Anterior cingulate cortex (tissue), 58 donors: ENCODE measurements at regions not wholly inside any gene's neighbourhood (a gene's known extent, or its start where the extent isn't known, plus 50 kb on each side); places are given as distances from the start of the nearest gene placed in this dataset.
"Not testable (repeated sequence)": the region's sequence is repeated elsewhere in the genome, so short reads cannot be mapped to it uniquely, and the experiment has no call there.

ENCODE experiments used
- DNase-seq, 58 donors: peaks; one replicate each; lab custom pipeline; 2025; lab: John Stamatoyannopoulos, UW

DNA sequence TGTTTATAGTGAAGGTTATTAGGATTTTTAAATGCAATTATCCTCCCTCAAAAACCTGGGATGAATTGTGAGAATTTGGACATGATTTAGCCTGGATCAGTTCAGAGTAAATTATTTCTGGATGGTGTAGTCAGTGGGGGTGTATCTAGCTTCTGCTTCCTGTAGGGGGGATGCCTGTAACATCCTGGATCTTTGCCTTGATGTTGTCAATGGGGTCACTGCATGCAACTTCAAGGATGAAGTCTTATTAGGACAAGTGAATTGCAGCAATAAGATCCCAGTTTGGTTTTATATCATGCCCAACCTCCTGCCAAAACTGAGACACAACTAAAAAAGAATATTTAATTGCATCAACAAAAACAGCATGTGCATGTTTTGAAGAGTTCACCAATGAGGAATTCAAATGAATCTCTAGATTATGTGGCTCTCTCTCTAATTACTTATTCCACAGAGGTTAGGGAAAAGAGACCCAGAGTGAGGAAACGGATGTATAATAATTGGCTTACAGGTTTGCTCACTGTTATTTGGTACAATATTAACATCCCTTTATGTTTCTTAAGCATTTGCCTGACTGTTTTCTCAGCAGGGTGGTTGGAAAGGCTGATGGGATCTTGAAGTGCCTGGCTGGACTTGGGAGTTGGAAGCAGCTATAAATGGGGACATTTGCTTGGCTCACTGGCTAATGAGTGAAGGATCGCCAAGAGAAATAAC, 159.8 kb downstream of the HS3ST3B1 start:
- peak in 8 of 58 donors; percentile 0 to 22 (median 2) for DNase-seq

DNA sequence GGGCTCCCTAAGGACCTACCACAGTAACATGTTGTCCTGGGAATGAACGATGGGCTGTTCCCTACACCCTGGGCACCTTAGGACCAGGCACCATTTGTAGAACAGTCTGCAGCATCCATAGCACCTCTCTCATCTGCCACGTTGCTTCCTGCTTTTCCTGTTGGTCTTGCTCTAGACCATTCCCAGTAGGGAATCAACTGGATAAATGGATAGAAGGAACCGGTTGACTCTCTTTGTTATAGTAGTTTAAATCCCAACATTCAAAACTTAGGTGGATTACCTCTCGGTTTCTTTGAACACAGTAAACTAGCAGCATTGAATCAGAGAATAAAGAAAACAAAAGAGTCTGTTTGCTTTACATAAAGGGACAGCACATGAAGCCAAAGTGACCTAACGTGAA, 159.1 kb downstream of the HS3ST3B1 start:
- no peak for DNase-seq

DNA sequence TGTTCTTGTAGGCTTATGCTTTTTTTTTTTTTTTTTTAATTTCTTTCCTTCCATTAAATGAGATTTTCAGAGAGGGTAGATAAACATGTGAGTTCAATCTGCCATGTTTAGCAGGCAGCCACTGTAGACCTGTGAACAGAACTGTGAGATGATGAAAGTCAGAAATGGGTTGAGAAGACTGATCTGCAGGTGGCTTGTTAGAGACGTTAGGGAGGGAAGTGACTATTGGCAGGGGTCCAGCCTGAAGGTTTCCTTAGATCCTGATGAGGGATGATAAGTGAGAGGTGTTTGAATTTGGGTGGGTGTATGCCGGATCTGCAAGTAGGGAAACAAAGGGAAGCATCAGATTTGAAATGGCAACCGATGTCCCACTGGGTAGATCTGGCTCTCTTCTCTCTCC, 157.8 kb downstream of the HS3ST3B1 start:
- DNase-seq = no peak

DNA sequence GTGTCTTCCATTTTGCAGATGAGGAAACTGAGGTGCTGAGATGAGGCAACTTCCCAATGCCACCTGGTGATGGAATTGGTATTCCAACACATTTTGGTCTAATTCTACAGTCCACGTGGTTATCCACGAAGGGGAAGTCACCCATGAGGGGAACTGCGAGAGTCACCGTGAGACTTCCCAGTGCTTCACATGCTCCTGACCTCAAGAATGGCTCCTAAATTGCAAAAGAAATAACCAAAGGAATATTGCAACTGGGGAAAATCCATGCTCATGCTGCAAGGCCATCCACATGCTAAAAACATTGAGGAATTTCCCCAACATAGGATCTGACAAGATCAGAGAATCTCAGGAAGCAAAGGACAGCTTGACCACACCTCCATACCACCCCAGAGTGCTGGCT, 153.9 kb downstream of the HS3ST3B1 start:
- no peak for DNase-seq

DNA sequence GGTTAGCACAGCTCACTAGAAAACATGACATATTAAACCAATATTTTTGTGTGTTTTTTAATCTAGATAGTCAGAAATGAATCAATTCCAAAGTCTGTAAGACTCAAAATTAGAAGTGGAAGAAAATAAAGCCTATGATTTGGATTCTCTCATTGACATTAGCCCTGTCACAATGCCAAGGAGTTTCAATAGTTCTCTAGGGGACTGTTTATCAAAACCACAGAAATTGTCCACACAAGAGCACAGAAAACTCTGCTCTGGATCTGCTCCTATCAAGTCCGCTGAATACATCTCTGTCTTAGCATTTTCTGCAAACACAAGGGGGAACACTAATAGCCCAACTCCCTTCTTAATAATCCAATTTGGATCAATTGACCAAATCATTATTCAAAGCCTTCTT, 152.0 kb downstream of the HS3ST3B1 start:
- DNase-seq = no peak

DNA sequence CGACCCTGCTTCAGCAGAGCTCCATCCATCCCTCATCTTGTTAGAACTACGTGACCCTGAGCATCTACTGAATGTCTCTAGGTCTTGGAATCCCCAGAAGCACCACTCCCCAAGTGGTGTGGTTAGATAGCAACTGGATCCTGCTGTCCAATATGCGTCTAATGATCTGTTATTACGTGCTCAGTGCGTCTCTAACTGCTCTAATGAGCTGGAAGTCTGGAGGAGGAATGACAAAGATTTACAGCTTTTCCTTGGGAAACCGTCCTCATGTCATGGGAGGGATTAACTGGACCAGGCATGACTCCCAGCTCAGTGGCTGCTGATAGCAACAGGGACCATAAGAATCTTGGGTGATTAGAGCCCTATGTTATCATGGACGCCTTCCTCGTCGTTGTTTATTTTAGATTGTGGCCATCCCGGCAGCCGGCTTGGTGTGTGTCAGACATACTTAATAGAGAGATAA, 150.9 kb downstream of the HS3ST3B1 start:
- DNase-seq = no peak

DNA sequence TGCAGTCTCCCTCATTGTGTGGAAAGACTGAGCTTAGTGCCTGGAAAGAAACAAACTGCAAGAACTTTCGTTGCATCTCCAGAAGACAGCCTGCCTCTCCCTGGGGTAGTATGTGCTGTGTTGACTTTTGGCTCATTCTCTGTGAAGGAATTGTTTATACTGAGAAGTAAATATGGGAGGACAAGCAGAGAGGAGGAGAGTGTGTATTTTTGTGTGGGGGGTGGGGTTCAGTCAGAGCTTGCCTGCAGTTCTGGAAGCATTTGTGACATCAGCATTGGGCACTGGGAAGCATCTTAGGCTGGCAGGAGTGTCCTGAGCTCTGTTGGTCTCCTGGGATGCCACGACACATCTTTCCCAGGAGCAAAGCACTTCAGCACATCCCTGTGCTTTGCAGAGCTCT, 147.9 kb downstream of the HS3ST3B1 start:
- DNase-seq = no peak

DNA sequence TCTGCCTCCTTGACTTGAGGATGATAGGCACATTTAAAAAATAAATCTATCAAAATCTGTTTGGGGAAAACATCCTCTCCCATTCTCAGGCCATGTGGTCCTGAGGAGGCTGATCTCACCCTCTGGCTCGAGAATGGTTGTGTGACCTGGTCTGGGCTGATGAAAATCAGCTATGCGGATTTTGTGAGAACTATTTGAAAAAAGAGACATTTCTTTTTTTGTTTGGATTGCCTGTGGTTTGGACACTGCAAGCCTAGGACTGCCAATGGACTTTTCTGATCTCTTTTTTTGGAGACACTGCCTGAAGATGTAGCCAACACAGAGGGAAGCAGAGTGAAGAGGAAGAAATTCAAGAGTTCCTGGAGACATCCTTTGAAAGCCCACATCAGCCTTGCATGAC, 145.9 kb downstream of the HS3ST3B1 start:
- DNase-seq = no peak

DNA sequence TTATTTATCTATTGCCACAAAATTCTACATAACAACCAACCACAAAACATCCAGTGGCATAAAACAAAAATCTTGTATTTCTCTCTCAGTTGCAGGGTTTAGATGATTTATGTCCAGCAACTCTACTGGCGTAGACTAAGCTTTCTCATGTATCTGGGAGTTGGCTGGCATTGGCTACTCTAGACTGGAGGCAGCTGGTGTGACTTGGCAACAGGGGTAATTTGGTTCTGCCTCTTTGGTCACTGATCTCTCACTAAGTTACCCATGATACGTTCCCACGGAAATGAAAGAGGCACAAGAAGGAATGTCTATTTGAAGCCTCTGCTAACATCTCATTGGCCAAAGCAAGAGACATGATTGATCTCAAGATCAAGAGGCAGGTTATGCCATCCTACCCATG, 144.0 kb downstream of the HS3ST3B1 start:
- DNase-seq = no peak

DNA sequence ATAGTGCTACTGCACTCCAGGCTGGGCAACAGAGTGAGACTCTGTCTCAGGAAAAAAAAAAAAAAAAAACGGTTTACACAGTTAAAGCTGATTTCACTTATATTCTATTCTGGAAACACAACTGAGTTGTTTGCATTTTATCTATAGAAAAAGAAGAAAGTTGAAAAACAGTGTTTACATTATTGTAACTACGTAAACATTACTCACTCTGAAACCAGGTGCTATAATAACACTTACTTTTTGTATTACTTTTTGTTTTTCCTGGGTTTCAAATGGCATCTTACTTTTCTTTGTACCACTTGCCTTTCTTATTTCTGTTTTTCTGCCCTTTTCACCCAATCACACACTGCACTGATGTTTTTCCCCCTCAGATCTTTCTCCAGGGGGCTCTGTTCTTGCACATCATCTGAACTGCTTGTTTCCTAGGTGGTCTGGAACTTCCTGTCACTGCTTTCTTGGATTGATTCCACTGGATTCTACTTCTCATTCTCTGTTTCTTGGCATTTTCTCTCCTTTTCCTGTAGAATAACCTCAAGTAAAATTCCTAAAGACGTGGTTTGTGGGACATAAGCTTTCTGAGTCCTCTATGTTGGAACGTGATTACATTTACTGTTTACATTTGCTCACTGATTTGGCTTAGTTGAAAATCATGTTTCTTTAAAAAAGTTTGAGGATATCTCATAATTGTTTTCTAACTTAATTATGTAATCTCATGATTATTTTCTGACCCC, 142.1 kb downstream of the HS3ST3B1 start:
- no peak for DNase-seq

DNA sequence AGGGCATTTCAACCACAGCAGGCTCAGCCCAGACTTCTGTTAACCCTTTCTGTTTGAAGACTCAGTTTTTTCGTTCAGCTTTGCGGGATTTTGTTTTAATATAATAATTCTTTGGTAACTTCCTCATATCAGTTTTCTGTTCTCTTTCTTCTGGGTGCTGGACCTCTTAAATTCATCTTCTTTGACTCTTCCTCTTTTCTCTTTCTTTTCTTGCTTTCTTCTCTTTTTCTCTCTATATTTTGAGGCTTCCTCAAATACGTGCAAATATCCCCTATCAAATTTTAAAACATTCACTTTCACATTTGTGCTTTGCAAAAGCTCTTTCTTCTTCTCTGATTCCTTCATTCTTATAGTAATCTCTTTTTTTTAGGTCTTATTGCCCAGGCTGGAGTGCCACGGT, 136.3 kb downstream of the HS3ST3B1 start:
- DNase-seq = no peak

DNA sequence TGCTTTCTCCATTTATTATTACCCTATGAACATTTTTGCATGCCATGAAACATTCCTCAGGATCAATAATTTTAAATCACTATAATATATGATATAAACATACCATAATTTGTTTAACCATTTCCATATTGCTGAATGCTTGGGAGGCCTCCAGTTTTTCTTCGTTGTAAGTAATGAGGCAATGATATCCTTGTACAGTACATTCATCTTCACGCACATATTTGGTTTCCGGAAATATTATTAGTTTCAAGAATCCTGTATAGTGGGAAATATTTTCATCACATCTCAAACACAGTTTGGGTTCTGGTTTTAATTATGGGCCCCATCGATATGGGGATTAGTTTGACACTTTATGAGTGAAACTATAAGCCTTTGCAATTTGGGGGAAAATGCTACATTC, 135.4 kb downstream of the HS3ST3B1 start:
- no peak for DNase-seq

DNA sequence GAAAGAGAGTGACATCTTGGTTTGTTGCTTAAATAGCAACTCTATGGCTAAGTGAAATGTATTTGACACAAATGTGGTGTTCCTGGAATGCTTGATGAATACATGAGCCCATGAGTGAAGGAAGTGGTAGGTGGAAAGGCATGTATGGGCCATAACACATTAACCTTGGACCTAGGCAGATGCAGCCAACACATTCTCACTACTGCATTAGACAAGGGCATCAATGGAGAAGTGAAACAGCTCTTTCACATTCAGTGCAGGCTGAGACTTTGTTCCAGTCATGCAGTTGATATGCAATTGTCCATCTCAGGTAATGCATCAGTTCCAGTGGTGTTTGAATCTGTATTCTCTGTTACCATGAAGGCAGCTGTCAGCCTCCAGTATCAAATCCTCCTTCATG, 133.6 kb downstream of the HS3ST3B1 start:
- no peak for DNase-seq

DNA sequence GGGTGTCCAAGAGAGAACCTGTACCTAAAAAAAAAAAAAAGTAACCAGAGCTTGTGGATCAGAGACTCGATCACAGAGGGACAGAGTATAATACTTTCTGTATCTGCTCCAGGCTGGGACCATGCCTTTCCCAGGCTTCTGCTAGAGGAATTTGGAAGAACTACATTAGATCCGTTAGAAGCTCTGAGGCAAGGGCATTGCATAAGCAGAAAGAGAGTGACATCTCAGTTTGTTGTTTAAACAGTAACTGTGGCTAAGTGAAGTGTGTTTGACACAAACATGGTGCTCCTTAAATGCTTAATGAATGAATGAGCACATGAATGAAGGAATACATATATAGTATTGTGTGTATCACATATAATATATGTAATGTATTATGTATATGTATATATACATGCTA, 131.2 kb downstream of the HS3ST3B1 start:
- DNase-seq = no peak

DNA sequence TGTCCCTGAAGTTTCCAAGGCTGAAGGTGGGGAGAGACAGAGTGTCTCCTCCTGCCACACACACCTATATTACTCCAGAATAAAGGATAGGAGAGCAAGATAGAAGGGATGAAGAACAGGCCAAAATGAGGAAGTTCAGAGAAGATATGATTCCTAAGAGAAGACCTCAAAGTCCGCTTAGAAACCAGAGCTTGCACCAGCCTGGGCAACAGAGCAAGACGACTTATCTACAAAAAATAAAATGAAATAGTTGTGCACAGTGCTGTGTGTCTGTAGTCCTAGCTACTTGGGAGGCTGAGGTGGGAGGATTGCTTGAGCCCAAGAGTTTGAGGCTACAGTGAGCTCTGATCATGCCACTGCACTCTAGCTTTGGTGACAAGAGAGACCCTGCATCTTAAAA, 128.2 kb downstream of the HS3ST3B1 start:
- DNase-seq = no peak

DNA sequence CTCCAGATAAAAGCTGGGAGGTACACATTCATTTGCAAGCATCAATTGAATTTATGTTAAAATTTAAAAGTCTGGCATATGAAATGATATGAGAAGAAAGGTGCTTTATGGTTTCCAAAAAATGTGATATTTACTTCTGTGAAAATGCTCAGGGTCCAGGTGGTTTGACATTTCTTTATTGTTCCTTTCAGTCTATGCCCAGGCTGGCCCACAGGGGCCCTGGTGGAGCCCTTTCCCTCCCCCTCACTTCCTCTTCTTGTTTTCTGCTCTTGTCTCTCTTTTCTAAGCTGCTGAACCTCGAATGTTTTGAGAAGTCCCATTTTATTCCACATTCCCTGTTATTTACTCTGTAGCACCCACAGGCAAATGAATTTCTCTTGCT, 127.8 kb downstream of the HS3ST3B1 start:
- no peak for DNase-seq

DNA sequence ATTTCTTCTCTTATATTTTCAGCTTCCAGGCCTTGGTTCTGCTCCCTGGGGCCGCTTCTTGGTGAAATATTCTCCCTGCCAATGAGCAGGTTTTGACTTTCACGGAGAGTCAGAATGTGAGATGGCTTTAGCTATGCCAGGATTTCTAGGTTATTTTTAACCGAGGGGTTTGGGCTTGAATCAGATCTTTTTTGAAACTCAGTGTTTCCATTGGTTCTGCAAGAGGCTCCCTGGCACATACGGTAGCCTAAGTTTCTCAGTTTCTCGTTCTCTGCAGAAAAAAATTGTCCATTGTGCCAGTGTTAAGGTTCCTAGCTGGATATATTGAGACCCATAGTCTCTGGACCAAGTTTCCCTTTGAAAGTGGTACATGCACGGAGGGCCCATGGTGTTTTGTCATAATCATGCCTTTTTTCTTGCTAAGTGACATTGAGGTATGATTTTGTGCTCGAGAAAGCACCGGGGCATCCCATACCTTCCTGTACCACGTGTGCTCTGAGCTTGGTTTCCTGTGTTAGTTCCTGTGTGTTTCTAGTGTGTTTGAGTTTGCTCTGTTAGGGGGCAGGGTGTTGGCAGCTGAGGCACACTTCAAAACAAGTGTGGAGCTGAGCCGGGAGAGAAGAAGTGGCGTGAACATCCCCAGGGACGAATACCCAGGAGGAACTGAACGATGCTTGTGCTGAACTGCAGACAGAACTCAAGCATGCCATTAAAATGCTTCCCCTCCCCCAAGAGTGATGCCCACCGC, 127.2 kb downstream of the HS3ST3B1 start:
- no peak for DNase-seq

DNA sequence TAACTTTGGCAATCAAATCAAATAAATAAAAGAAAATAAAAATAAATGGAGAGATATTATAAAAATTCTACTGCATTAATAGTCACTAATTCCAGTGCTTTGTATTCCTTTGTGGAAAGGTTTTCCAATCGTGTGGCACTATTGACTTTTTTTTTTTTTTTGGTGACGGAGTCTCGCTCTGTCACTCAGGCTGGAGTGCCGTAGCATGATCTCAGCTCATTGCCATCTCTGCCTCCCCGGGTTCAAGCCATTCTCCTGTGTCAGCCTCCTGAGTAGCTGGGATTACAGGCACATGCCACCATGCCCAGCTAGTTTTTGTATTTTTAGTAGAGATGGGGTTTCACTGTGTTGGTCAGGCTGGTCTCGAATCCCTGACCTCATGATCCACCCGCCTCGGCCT, 122.3 kb downstream of the HS3ST3B1 start:
- not testable (repeated sequence) for DNase-seq

DNA sequence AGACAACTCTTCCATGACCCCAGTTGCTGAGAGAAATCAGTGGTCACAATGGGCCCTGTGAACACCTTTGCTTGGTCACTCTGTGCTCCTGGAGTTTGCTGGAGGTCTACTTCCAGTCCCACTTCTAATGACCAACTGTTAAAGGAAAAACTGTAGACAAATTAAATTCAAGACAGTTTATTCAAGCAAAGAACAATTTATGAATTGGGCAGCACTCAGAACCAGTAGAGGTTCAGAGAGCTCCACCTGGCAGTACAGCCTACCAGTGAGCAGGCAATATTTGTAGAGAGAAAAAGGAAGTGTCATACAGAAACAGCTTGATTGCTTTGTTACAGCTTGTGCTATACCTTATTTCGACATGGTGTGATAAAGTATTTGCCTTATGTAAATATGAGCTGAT, 116.5 kb downstream of the HS3ST3B1 start:
- DNase-seq = no peak

DNA sequence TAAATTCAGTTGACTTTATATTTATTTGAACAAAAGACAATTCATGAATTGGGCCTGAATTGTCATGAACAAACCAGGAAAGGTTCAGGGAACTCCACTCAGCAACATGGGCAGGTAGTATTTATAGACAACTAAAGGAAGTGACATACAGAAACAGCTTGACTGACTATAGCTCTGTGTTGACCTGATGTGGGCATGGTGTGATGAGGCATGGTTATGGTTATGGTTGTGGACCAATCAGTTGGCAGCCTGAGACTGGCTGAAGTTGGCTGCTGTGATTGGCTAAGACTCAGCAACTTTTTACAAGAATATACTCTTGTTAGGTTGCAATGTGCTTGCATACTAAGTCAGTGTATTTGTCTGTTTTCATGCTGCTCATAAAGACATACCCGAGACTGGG, 108.4 kb downstream of the HS3ST3B1 start:
- no peak for DNase-seq

DNA sequence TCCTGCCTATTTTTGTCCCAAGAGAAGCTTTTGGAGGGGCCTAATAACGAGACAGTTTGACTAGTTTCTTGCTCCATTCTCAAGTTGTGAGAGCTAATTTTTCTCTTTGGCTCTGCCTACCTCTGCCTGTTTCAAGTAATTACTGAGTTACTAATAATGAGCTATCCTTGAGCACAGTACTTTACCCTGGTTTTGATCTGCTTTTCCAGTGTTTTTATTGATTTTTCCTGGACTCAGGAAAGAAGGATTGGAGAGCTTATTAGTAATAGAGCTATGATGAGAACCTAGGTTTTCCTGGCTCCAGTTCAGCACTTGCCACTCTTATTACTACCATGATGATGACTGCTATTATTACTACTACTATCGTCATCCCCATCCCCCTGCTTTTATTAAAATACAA, 106.7 kb downstream of the HS3ST3B1 start:
- DNase-seq = no peak

DNA sequence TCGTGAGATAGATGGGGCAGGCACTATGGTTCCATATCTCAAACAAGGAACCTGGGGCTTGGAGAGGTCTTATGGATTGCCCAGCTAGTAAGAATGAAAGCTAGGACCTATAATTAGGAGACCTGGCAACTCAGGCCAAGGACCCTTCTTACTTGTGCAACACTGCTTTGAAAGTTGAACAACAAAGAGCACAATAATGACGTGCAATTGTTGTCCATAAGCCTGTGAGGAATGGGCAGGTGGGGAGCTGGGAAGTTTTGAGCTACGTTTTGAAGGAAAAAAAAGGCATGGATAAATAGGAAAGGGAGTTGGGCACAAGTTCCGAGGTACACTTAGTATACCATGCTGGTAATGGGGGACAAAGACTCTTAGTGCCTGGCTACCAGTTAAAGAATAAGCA, 104.3 kb downstream of the HS3ST3B1 start:
- no peak for DNase-seq
